ENCODE measurements at regions not wholly inside any gene's neighbourhood (a gene's known extent, or its start where the extent isn't known, plus 50 kb on each side); places are given as distances from the start of the nearest gene placed in this dataset.

DNA sequence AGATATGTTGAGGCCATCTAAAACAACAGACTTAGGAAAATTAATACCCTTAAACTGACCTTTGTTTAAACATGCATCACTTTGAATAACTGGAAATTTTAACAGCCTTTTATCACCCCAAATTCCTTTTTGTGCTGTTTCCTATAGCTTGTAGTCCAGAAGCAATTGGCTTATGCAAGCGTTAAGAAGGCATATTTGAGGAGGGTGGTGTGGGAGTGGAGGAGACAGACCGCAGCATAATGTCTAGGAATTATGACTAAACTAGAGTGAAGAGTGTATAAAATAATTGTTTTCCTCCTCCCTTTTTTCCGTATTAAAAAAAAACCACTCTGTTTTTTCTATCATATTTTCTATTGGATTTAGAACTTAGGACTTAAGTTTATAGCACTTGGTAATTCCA lies 51.8 kb upstream of the MPDZ start:
- H3K27ac ChIP-seq: no peak overlapping the region
- H3K4me1 ChIP-seq: no peaks in the 10 kb centered on the region
- TF ChIP-seq, protein P1, sequence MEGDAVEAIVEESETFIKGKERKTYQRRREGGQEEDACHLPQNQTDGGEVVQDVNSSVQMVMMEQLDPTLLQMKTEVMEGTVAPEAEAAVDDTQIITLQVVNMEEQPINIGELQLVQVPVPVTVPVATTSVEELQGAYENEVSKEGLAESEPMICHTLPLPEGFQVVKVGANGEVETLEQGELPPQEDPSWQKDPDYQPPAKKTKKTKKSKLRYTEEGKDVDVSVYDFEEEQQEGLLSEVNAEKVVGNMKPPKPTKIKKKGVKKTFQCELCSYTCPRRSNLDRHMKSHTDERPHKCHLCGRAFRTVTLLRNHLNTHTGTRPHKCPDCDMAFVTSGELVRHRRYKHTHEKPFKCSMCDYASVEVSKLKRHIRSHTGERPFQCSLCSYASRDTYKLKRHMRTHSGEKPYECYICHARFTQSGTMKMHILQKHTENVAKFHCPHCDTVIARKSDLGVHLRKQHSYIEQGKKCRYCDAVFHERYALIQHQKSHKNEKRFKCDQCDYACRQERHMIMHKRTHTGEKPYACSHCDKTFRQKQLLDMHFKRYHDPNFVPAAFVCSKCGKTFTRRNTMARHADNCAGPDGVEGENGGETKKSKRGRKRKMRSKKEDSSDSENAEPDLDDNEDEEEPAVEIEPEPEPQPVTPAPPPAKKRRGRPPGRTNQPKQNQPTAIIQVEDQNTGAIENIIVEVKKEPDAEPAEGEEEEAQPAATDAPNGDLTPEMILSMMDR (IDR thresholded peaks at IDR 0.05): no peak
- TF ChIP-seq POLR2A (IDR thresholded peaks at IDR 0.05) (no peak), POLR2AphosphoS5 (IDR thresholded peaks at IDR 0.05) (no peak), EP300 (IDR thresholded peaks at IDR 0.05) (no peak)
- no peaks in the 10 kb centered on the region for H3K36me3 ChIP-seq
- H3K9me3 ChIP-seq: no peaks in the 10 kb centered on the region
- no peaks in the 10 kb centered on the region for H3K27me3 ChIP-seq
- H3K4me3 ChIP-seq: no peak overlapping the region
- whole genome bisulfite sequencing: 83% methylated on average over 3 of the region's 3 CpGs
- DNase-seq (ENCODE audit: low spot score in 2 of 2): no peak

DNA sequence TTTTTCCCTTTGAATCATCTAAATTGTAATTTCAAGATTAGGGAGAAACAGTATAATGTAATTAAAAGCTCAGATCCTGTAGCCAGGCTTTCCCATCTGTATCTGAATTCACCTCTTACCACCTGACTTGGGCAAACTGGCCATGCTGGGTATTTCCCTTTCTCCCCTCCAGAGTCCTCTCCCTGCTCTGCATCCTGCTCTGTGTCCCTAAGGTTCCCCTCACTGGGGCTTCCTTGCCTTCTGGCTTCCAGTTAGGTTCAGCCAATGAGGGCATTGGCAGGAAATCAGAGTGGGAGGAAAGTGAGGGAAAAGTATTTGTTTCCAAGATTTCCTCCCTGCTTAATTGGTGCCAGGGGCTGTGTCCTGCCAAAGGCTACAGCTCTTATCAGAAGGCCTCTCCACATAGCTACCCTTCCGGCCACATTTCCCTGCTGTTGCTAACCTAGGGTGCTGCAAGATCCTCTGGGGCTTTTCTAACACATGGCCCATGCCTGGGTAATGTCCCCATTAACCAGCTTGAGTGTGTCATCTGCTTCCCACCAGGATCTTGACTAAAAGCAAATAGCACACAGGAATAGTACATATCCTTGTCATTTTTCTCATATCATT lies 51.0 kb upstream of the MPDZ start:
- no peaks in the 10 kb centered on the region for H3K4me1 ChIP-seq
- no peak for DNase-seq (ENCODE audit: low spot score in 2 of 2)
- H3K4me3 ChIP-seq: no peak overlapping the region
- TF ChIP-seq POLR2A (IDR thresholded peaks at IDR 0.05): no peak
- TF ChIP-seq, protein P1 (IDR thresholded peaks at IDR 0.05): no peak
- no peak for TF ChIP-seq POLR2AphosphoS5 (IDR thresholded peaks at IDR 0.05)
- no peak for TF ChIP-seq EP300 (IDR thresholded peaks at IDR 0.05)
- no peak overlapping the region for H3K27ac ChIP-seq
- 62% methylated on average over 1 of the region's 1 CpG for WGBS
- no peaks in the 10 kb centered on the region for H3K36me3 ChIP-seq
- no peaks in the 10 kb centered on the region for H3K9me3 ChIP-seq
- no peaks in the 10 kb centered on the region for H3K27me3 ChIP-seq

Data from suprapubic skin (tissue), 4 donors.